Body of pancreas (tissue), 4 donors: ENCODE measurements at regions not wholly inside any gene's neighbourhood (a gene's known extent, or its start where the extent isn't known, plus 50 kb on each side); places are given as distances from the start of the nearest gene placed in this dataset.

Source experiments
- POLR2A ChIP-seq, 3 donors: fragments of 450-650 bp; IDR thresholded peaks; one replicate each; pipeline ENCODE4 v1.6.1; 2016; ENCODE audit warnings: antibody characterized with exemption in 3 of 3, mild to moderate bottlenecking in 2 of 3
- TF ChIP-seq, protein P1 (sequence below), 7 experiments: fragments of 450-650 bp in 4 of 7; fragments of 200-600 bp in 3 of 7; sonication (generic) in 3 of 7; IDR thresholded peaks; one replicate each; pipeline ENCODE4 v1.5.1; 2016 to 2019; ENCODE audit warnings: antibody characterized with exemption in 7 of 7

GRCh38 chr1:65558215-65558614 lies 137.7 kb downstream of the LEPR start:
- TF ChIP-seq, protein P1, sequence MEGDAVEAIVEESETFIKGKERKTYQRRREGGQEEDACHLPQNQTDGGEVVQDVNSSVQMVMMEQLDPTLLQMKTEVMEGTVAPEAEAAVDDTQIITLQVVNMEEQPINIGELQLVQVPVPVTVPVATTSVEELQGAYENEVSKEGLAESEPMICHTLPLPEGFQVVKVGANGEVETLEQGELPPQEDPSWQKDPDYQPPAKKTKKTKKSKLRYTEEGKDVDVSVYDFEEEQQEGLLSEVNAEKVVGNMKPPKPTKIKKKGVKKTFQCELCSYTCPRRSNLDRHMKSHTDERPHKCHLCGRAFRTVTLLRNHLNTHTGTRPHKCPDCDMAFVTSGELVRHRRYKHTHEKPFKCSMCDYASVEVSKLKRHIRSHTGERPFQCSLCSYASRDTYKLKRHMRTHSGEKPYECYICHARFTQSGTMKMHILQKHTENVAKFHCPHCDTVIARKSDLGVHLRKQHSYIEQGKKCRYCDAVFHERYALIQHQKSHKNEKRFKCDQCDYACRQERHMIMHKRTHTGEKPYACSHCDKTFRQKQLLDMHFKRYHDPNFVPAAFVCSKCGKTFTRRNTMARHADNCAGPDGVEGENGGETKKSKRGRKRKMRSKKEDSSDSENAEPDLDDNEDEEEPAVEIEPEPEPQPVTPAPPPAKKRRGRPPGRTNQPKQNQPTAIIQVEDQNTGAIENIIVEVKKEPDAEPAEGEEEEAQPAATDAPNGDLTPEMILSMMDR (IDR thresholded peaks at IDR 0.05): no peak
- TF ChIP-seq POLR2A (IDR thresholded peaks at IDR 0.05): no peak
